ENCODE measurements at regions not wholly inside any gene's neighbourhood (a gene's known extent, or its start where the extent isn't known, plus 50 kb on each side); places are given as distances from the start of the nearest gene placed in this dataset.

- Histone ChIP-seq H3K4me1 (replicated peaks in 1 of 4; ENCODE audit: control insufficient read depth in 3 of 4, insufficient read depth in 4 of 4, low read length in 3 of 4) (no peaks in the 10 kb centered on the region), H3K56ac (replicated peaks; ENCODE audit: insufficient read length, low read depth, low read length) (no peak overlapping the region), H3K4me3 (ENCODE audit: extremely low read depth in 1 of 4, insufficient read depth in 2 of 4, low read depth in 3 of 4, low read length in 4 of 4) (no peak overlapping the region), H4K91ac (replicated peaks; ENCODE audit: insufficient read length, low read length) (no peak overlapping the region), H2BK120ac (replicated peaks; ENCODE audit: low read depth, low read length) (no peak overlapping the region), H3K79me2 (ENCODE audit: control insufficient read depth in 1 of 2, insufficient read depth in 2 of 2, low read length in 2 of 2) (no peaks in the 10 kb centered on the region), H3K18ac (ENCODE audit: extremely low read depth, low read length) (no peak overlapping the region), H3K36me3 (ENCODE audit: control insufficient read depth in 2 of 4, insufficient read depth in 4 of 4, low read length in 3 of 4) (no peaks in the 10 kb centered on the region), H2BK5ac (ENCODE audit: low read depth, low read length) (no peak overlapping the region), H3K27me3 (replicated peaks in 1 of 4; ENCODE audit: control insufficient read depth in 3 of 4, extremely low read depth in 1 of 4, insufficient read depth in 3 of 4, low read length in 3 of 4) (no peaks in the 10 kb centered on the region), H4K5ac (ENCODE audit: insufficient read length, low read depth, low read length) (no peak overlapping the region), H3K4me2 (ENCODE audit: insufficient read depth in 1 of 2, low read depth in 2 of 2, low read length in 2 of 2) (no peak overlapping the region), H3K4ac (replicated peaks; ENCODE audit: insufficient read length, low read depth, low read length) (no peak overlapping the region), H3K23ac (ENCODE audit: insufficient read length) (no peak overlapping the region), H2BK15ac (ENCODE audit: low read length) (no peak overlapping the region), H3K9ac (replicated peaks in 1 of 4; ENCODE audit: extremely low read depth in 1 of 4, low read depth in 3 of 4, low read length in 3 of 4) (no peak overlapping the region), H2BK12ac (ENCODE audit: low read depth, low read length) (no peak overlapping the region), H3K9me3 (ENCODE audit: insufficient read depth in 2 of 2, low read depth in 1 of 2, low read length in 1 of 2) (no peaks in the 10 kb centered on the region), H2BK20ac (ENCODE audit: low read length) (no peak overlapping the region), H2AK5ac (ENCODE audit: low read depth, low read length) (no peak overlapping the region), H3K27ac (ENCODE audit: low read depth, low read length) (no peak overlapping the region), H4K8ac (ENCODE audit: extremely low read depth, insufficient read depth, low read length) (no peak overlapping the region), H3K14ac (ENCODE audit: insufficient read length) (no peak overlapping the region), H3K79me1 (ENCODE audit: low read depth, low read length) (no peaks in the 10 kb centered on the region), H3K23me2 (ENCODE audit: low read depth, low read length) (no peaks in the 10 kb centered on the region), H4K20me1 (replicated peaks in 1 of 2; ENCODE audit: control insufficient read depth in 1 of 2, insufficient read depth in 2 of 2, low read length in 2 of 2) (no peaks in the 10 kb centered on the region), H2AFZ (ENCODE audit: low read length) (no peak overlapping the region)
- ChIA-PET CTCF (ENCODE audit: partially characterized antibody) (interaction anchor here (0.6 to 3.2 kb wide), 15 partner anchors 8 to 847 kb away, joined by 3 to 14 read pairs (median 3); partner anchors contain the start of gene CDH13), POLR2A (ENCODE audit: partially characterized antibody) (no interaction called here)
- TF ChIP-seq RAD21 (IDR thresholded peaks at IDR 0.05 in 1 of 2, conservative IDR thresholded peaks at IDR 0.05 in 1 of 2; ENCODE audit: low read depth in 2 of 2, low read length in 2 of 2) = peak; percentile 46 to 54; a peak in 3 of 4 replicates
- no peak for TF ChIP-seq GABPA (IDR thresholded peaks at IDR 0.05; ENCODE audit: borderline replicate concordance, insufficient read depth, low read length)
- peak; percentile 29 to 45 (median 42) for TF ChIP-seq CTCF (IDR thresholded peaks at IDR 0.05; ENCODE audit: control extremely low read depth in 1 of 3, insufficient read depth in 1 of 3, low read depth in 1 of 3, low read length in 3 of 3)
- DNase-seq (ENCODE audit: low read depth in 1 of 2, low spot score in 2 of 2) (no peak), FAIRE-seq (no peak)
Measured at GRCh38 chr16:82368041-82368440, 198.0 kb upstream of the MPHOSPH6 start.

All from H1 (cell line).